ENCODE measurements at regions not wholly inside any gene's neighbourhood (a gene's known extent, or its start where the extent isn't known, plus 50 kb on each side); places are given as distances from the start of the nearest gene placed in this dataset.

DNA sequence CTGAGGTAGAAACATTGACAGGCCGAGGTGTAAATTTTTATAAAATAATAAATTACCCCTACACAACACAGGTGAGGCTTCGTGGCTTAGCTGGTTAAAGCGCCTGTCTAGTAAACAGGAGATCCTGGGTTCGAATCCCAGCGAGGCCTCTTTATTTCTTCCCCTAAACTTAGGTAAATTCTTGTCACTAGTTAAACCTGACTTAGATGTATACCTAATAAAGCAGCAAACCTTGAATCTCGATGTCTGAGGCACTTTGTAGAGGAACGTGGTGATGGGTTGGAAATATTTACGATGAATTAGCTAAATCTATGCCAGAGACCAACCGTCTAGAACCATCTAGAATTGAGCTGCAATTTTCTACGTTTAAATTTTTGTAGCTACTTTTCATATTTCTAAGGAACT is 185.6 kb downstream of the OR2B2 start:
- Histone ChIP-seq H3K56ac (ENCODE audit: insufficient read length, low read depth, low read length) (no peak overlapping the region), H3K23me2 (ENCODE audit: insufficient read length, low read depth, low read length, poor library complexity, severe bottlenecking) (no peaks in the 10 kb centered on the region), H3T11ph (ENCODE audit: low read length) (no peak overlapping the region), H3K18ac (ENCODE audit: insufficient read length, low read depth, low read length) (no peak overlapping the region), H2BK5ac (ENCODE audit: insufficient read length, low read length) (no peak overlapping the region), H3K79me1 (ENCODE audit: insufficient read depth, low read depth, low read length, poor library complexity, severe bottlenecking) (no peaks in the 10 kb centered on the region), H3K4ac (ENCODE audit: low read depth, low read length) (no peak overlapping the region), H2AFZ (ENCODE audit: low read length) (no peak overlapping the region), H3K9ac (ENCODE audit: extremely low read depth, insufficient read length, low read length) (no peak overlapping the region), H3K23ac (ENCODE audit: insufficient read length, low read depth, low read length) (no peak overlapping the region), H2BK20ac (ENCODE audit: low read depth, low read length, poor library complexity, severe bottlenecking) (no peak overlapping the region), H4K91ac (ENCODE audit: insufficient read length, low read depth, low read length) (no peak overlapping the region), H2BK12ac (ENCODE audit: insufficient read length, low read depth, low read length) (no peak overlapping the region), H2BK15ac (ENCODE audit: low read depth, low read length) (no peak overlapping the region), H3K27me3 (ENCODE audit: insufficient read depth, low read length) (no peaks in the 10 kb centered on the region), H4K5ac (ENCODE audit: insufficient read length, low read depth, low read length) (no peak overlapping the region), H3K9me3 (ENCODE audit: control insufficient read depth, low read depth, low read length) (no peaks in the 10 kb centered on the region), H3K27ac (ENCODE audit: insufficient read length, low read depth, low read length) (no peak overlapping the region), H3K4me1 (ENCODE audit: insufficient read depth, low read length) (no peaks in the 10 kb centered on the region), H4K20me1 (ENCODE audit: control insufficient read depth, insufficient read depth, insufficient read length) (no peaks in the 10 kb centered on the region), H3K14ac (ENCODE audit: insufficient read depth, low read length) (no peak overlapping the region), H2BK120ac (ENCODE audit: low read depth, low read length, poor library complexity, severe bottlenecking) (no peak overlapping the region), H3K4me2 (ENCODE audit: insufficient read depth, insufficient read length, low read length) (no peak overlapping the region), H3K79me2 (ENCODE audit: insufficient read depth, low read length) (no peaks in the 10 kb centered on the region), H4K8ac (replicated peaks; ENCODE audit: insufficient read length, low read depth, low read length) (no peak overlapping the region), H2AK5ac (ENCODE audit: insufficient read length, low read length) (no peak overlapping the region)
- TF ChIP-seq, protein P1, sequence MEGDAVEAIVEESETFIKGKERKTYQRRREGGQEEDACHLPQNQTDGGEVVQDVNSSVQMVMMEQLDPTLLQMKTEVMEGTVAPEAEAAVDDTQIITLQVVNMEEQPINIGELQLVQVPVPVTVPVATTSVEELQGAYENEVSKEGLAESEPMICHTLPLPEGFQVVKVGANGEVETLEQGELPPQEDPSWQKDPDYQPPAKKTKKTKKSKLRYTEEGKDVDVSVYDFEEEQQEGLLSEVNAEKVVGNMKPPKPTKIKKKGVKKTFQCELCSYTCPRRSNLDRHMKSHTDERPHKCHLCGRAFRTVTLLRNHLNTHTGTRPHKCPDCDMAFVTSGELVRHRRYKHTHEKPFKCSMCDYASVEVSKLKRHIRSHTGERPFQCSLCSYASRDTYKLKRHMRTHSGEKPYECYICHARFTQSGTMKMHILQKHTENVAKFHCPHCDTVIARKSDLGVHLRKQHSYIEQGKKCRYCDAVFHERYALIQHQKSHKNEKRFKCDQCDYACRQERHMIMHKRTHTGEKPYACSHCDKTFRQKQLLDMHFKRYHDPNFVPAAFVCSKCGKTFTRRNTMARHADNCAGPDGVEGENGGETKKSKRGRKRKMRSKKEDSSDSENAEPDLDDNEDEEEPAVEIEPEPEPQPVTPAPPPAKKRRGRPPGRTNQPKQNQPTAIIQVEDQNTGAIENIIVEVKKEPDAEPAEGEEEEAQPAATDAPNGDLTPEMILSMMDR (conservative IDR thresholded peaks at IDR 0.05) = no peak
- WGBS (ENCODE audit: extremely low coverage, insufficient read length, low lambda C conversion rate) = no CpG with 5 or more reads among the region's 10 CpGs
- H3K9me3 Mint-ChIP-seq = no peaks in the 10 kb centered on the region
- no peaks in the 10 kb centered on the region for H3K36me3 Mint-ChIP-seq (ENCODE audit: insufficient read depth in 1 of 3, low read depth in 3 of 3)
- no peak overlapping the region for H3K4me3 Mint-ChIP-seq
- no peak overlapping the region for H3K27ac Mint-ChIP-seq
- DNase-seq = peak; percentile 46
- peaks cover 8% of the 10 kb centered on the region in 2 experiments for H3K4me1 Mint-ChIP-seq
- peaks cover 57% of the 10 kb centered on the region for H3K27me3 Mint-ChIP-seq (ENCODE audit: low read depth)
